ENCODE measurements at regions not wholly inside any gene's neighbourhood (a gene's known extent, or its start where the extent isn't known, plus 50 kb on each side); places are given as distances from the start of the nearest gene placed in this dataset.
A peak's percentile ranks its signal among the peaks of the same experiment; 100 is the strongest.

DNA sequence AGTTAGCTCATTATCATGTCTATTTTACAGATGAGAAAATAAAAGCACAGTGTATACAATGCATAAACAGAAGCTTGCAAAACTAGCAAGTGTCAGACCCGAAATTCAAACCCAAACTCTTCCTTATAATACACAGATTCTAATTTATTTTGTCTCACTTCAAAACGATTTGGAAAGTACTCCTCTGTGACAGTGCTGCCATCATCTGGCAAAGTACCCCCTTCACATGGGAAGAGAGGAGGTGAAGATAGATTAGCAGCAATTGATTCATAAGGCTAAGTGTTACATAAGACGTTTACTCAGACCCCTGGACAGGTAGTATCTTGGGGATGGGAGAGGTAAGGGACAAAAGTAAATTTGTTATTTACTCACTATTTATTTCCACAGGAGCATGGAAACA is 744.0 kb upstream of the SGO1 start:
- FAIRE-seq = no peak
- H2BK120ac ChIP-seq (replicated peaks; ENCODE audit: low read depth, low read length) = no peak overlapping the region
- H3K79me2 ChIP-seq (ENCODE audit: control insufficient read depth in 1 of 2, insufficient read depth in 2 of 2, low read length in 2 of 2) = no peaks in the 10 kb centered on the region
- no peak overlapping the region for H4K5ac ChIP-seq (ENCODE audit: insufficient read length, low read depth, low read length)
- no peak overlapping the region for H3K27ac ChIP-seq (ENCODE audit: low read depth, low read length)
- no peak overlapping the region for H3K9ac ChIP-seq (replicated peaks in 1 of 4; ENCODE audit: extremely low read depth in 1 of 4, low read depth in 3 of 4, low read length in 3 of 4)
- H2BK12ac ChIP-seq (ENCODE audit: low read depth, low read length) = no peak overlapping the region
- H3K4me2 ChIP-seq (ENCODE audit: insufficient read depth in 1 of 2, low read depth in 2 of 2, low read length in 2 of 2) = no peak overlapping the region
- H4K91ac ChIP-seq (replicated peaks; ENCODE audit: insufficient read length, low read length) = no peak overlapping the region
- no peaks in the 10 kb centered on the region; a peak in 1 of 4 replicates for H3K9me3 ChIP-seq (ENCODE audit: insufficient read depth in 2 of 2, low read depth in 1 of 2, low read length in 1 of 2)
- H3K36me3 ChIP-seq (ENCODE audit: control insufficient read depth in 2 of 4, insufficient read depth in 4 of 4, low read length in 3 of 4) = no peaks in the 10 kb centered on the region
- no peak overlapping the region for H3K23ac ChIP-seq (ENCODE audit: insufficient read length)
- no peak overlapping the region for H2AFZ ChIP-seq (ENCODE audit: low read length)
- no peaks in the 10 kb centered on the region for H3K23me2 ChIP-seq (ENCODE audit: low read depth, low read length)
- H3K4me3 ChIP-seq (ENCODE audit: extremely low read depth in 1 of 4, insufficient read depth in 2 of 4, low read depth in 3 of 4, low read length in 4 of 4) = no peak overlapping the region
- H3K56ac ChIP-seq (replicated peaks; ENCODE audit: insufficient read length, low read depth, low read length) = no peak overlapping the region
- H3K18ac ChIP-seq (ENCODE audit: extremely low read depth, low read length) = no peak overlapping the region
- no peaks in the 10 kb centered on the region for H3K4me1 ChIP-seq (replicated peaks in 1 of 4; ENCODE audit: control insufficient read depth in 3 of 4, insufficient read depth in 4 of 4, low read length in 3 of 4)
- H3K14ac ChIP-seq (ENCODE audit: insufficient read length) = no peak overlapping the region
- H3K4ac ChIP-seq (replicated peaks; ENCODE audit: insufficient read length, low read depth, low read length) = no peak overlapping the region
- H3K27me3 ChIP-seq (replicated peaks in 1 of 4; ENCODE audit: control insufficient read depth in 3 of 4, extremely low read depth in 1 of 4, insufficient read depth in 3 of 4, low read length in 3 of 4) = peaks cover 0 to 1% (median 0%) of the 10 kb centered on the region in 4 experiments; a peak in 1 of 7 replicates
- H2BK15ac ChIP-seq (ENCODE audit: low read length) = no peak overlapping the region
- no peak overlapping the region for H4K8ac ChIP-seq (ENCODE audit: extremely low read depth, insufficient read depth, low read length)
- POLR2A ChIA-PET (ENCODE audit: partially characterized antibody) = interaction anchor here (0.6 kb wide), 1 partner anchor 418 kb away, joined by 3 read pairs; no protein-coding TSS in a partner anchor
- CTCF ChIA-PET (ENCODE audit: partially characterized antibody) = interaction anchor here (0.7 to 4.5 kb wide), 29 partner anchors 9 to 961 kb away, joined by 3 to 52 read pairs (median 3); no protein-coding TSS in a partner anchor
- no peak overlapping the region for H2AK5ac ChIP-seq (ENCODE audit: low read depth, low read length)
- H2BK20ac ChIP-seq (ENCODE audit: low read length) = no peak overlapping the region
- WGBS, 2 experiments (ENCODE audit: extremely low coverage in 1 of 2, insufficient coverage in 1 of 2, insufficient read length in 1 of 2, insufficient replicate concordance in 2 of 2, low coverage in 1 of 2, low lambda C conversion rate in 2 of 2, missing lambda C conversion rate in 1 of 2) = 39% methylated on average over 3 of the region's 3 CpGs; no CpG with 5 or more reads in 1 of the 2 experiments
- H3K79me1 ChIP-seq (ENCODE audit: low read depth, low read length) = no peaks in the 10 kb centered on the region
- H4K20me1 ChIP-seq (replicated peaks in 1 of 2; ENCODE audit: control insufficient read depth in 1 of 2, insufficient read depth in 2 of 2, low read length in 2 of 2) = no peaks in the 10 kb centered on the region
- no peak for DNase-seq (ENCODE audit: low read depth in 1 of 2, low spot score in 2 of 2)
- H2BK5ac ChIP-seq (ENCODE audit: low read depth, low read length) = no peak overlapping the region
- TF ChIP-seq SIX5 (IDR thresholded peaks at IDR 0.05; ENCODE audit: low read depth, low read length) (no peak), YY1 (IDR thresholded peaks at IDR 0.05; ENCODE audit: low read depth, low read length) (no peak), ASH2L (IDR thresholded peaks at IDR 0.05; ENCODE audit: low read length) (no peak), RNF2 (IDR thresholded peaks at IDR 0.05; ENCODE audit: borderline replicate concordance, low read depth, low read length, missing control alignments, poor library complexity, severe bottlenecking) (no peak), RFX5 (IDR thresholded peaks at IDR 0.05; ENCODE audit: borderline replicate concordance, low read depth, low read length) (no peak), TCF12 (IDR thresholded peaks at IDR 0.05; ENCODE audit: low read depth, low read length) (no peak), HDAC6 (IDR thresholded peaks at IDR 0.05; ENCODE audit: low read depth, low read length) (no peak), SAP30 (IDR thresholded peaks at IDR 0.05; ENCODE audit: insufficient read depth, insufficient replicate concordance, low read length) (no peak)
- TF ChIP-seq, protein P1, sequence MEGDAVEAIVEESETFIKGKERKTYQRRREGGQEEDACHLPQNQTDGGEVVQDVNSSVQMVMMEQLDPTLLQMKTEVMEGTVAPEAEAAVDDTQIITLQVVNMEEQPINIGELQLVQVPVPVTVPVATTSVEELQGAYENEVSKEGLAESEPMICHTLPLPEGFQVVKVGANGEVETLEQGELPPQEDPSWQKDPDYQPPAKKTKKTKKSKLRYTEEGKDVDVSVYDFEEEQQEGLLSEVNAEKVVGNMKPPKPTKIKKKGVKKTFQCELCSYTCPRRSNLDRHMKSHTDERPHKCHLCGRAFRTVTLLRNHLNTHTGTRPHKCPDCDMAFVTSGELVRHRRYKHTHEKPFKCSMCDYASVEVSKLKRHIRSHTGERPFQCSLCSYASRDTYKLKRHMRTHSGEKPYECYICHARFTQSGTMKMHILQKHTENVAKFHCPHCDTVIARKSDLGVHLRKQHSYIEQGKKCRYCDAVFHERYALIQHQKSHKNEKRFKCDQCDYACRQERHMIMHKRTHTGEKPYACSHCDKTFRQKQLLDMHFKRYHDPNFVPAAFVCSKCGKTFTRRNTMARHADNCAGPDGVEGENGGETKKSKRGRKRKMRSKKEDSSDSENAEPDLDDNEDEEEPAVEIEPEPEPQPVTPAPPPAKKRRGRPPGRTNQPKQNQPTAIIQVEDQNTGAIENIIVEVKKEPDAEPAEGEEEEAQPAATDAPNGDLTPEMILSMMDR (IDR thresholded peaks at IDR 0.05; ENCODE audit: control extremely low read depth in 1 of 3, insufficient read depth in 1 of 3, low read depth in 1 of 3, low read length in 3 of 3) = peak in 2 of 3 experiments; percentile 57 to 67; a peak in 3 of 4 replicates
- TF ChIP-seq, protein P2, sequence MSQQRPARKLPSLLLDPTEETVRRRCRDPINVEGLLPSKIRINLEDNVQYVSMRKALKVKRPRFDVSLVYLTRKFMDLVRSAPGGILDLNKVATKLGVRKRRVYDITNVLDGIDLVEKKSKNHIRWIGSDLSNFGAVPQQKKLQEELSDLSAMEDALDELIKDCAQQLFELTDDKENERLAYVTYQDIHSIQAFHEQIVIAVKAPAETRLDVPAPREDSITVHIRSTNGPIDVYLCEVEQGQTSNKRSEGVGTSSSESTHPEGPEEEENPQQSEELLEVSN (IDR thresholded peaks at IDR 0.05) = no peak
